Activated T-cell treated with anti-CD3 and anti-CD28 coated beads, Interleukin-2, amount 50 U/mL, for 72 hours (primary cell): ENCODE measurements at regions not wholly inside any gene's neighbourhood (a gene's known extent, or its start where the extent isn't known, plus 50 kb on each side); places are given as distances from the start of the nearest gene placed in this dataset.

Source experiments
- ATAC-seq, 2 donors: fragments of 150-1000 bp; cut with Tn5 transposase; replicated peaks in 1 of 2; 2 replicates each; pipeline ENCODE4 v1.10.0; 2021; ENCODE audit warnings: moderate library complexity in 2 of 2, mild to moderate bottlenecking in 1 of 2
- DNase-seq, 2 donors: peaks; one replicate each; pipeline ENCODE4 v3.0.0; 2021 to 2022; ENCODE audit warnings: mixed read lengths in 1 of 2
- H3K27ac Mint-ChIP-seq: one replicate; pipeline ENCODE4 v1.8.0; 2022; ENCODE audit warnings: mild to moderate bottlenecking, moderate library complexity, mixed read lengths
- H3K27me3 Mint-ChIP-seq: one replicate; pipeline ENCODE4 v1.8.0; 2022; ENCODE audit warnings: low read depth, mixed read lengths
- H3K36me3 Mint-ChIP-seq, 2 donors: one replicate each; pipeline ENCODE4 v1.8.0; 2022; ENCODE audit warnings: mixed read lengths in 2 of 2, mild to moderate bottlenecking in 1 of 2; ENCODE audit not compliant: insufficient read depth in 2 of 2
- H3K4me1 Mint-ChIP-seq: one replicate; pipeline ENCODE4 v1.8.0; 2022; ENCODE audit warnings: low read depth, mixed read lengths
- H3K4me3 Mint-ChIP-seq, 2 donors: one replicate each; pipeline ENCODE4 v1.8.0; 2022; ENCODE audit warnings: mild to moderate bottlenecking in 2 of 2, mixed read lengths in 2 of 2, moderate library complexity in 2 of 2
- H3K9me3 Mint-ChIP-seq, 2 donors: one replicate each; pipeline ENCODE4 v1.8.0; 2022; ENCODE audit warnings: mixed read lengths in 2 of 2

- ATAC-seq, result no peak
- Mint-ChIP-seq H3K4me3 (no peak overlapping the region), H3K27ac (no peak overlapping the region), H3K27me3 (peaks cover 43% of the 10 kb centered on the region), H3K36me3 (peaks cover 5 to 18% of the 10 kb centered on the region in 2 donors), H3K4me1 (no peaks in the 10 kb centered on the region), H3K9me3 (peaks cover 9 to 14% of the 10 kb centered on the region in 2 donors)
- DNase-seq, result no peak
These were observed 75.2 kb upstream of the GNAZ start for GRCh38 chr22:22995166-22995565.

- Mint-ChIP-seq H3K27ac (no peak overlapping the region), H3K27me3 (peaks cover 46% of the 10 kb centered on the region), H3K9me3 (peaks cover 9 to 14% of the 10 kb centered on the region in 2 donors), H3K4me1 (no peaks in the 10 kb centered on the region), H3K4me3 (no peak overlapping the region), H3K36me3 (peaks cover 5 to 18% of the 10 kb centered on the region in 2 donors)
- ATAC-seq (no peak), DNase-seq (no peak)
These were observed 73.6 kb upstream of the GNAZ start for GRCh38 chr22:22996511-22997261.

GRCh38 chr22:22997262-22997898 is 72.9 kb upstream of the GNAZ start:
- Mint-ChIP-seq H3K27ac (no peak overlapping the region), H3K27me3 (peaks cover 53% of the 10 kb centered on the region), H3K4me3 (no peak overlapping the region), H3K4me1 (no peaks in the 10 kb centered on the region), H3K9me3 (peaks cover 9 to 14% of the 10 kb centered on the region in 2 donors), H3K36me3 (peaks cover 5 to 18% of the 10 kb centered on the region in 2 donors)
- ATAC-seq (no peak), DNase-seq (no peak)

- Mint-ChIP-seq H3K4me3 (no peak overlapping the region), H3K36me3 (peaks cover 5 to 18% of the 10 kb centered on the region in 2 donors), H3K9me3 (peaks cover 9 to 14% of the 10 kb centered on the region in 2 donors), H3K27ac (no peak overlapping the region), H3K27me3 (peaks cover 55% of the 10 kb centered on the region), H3K4me1 (no peaks in the 10 kb centered on the region)
- ATAC-seq (no peak), DNase-seq (no peak)
These were observed 72.3 kb upstream of the GNAZ start for GRCh38 chr22:22997988-22998387.

- H3K27ac Mint-ChIP-seq, result no peak overlapping the region
- H3K36me3 Mint-ChIP-seq, result peaks cover 5 to 17% of the 10 kb centered on the region in 2 donors
- peaks cover 60% of the 10 kb centered on the region for H3K27me3 Mint-ChIP-seq
- ATAC-seq, result no peak
- H3K4me1 Mint-ChIP-seq, result no peaks in the 10 kb centered on the region
- H3K4me3 Mint-ChIP-seq, result no peak overlapping the region
- no peak for DNase-seq
- H3K9me3 Mint-ChIP-seq, result peaks cover 9 to 14% of the 10 kb centered on the region in 2 donors
These were observed 70.8 kb upstream of the GNAZ start for GRCh38 chr22:22999523-22999922.

- Mint-ChIP-seq H3K27me3 (peaks cover 61% of the 10 kb centered on the region), H3K4me3 (no peak overlapping the region), H3K36me3 (peaks cover 5 to 14% of the 10 kb centered on the region in 2 donors), H3K4me1 (no peaks in the 10 kb centered on the region), H3K9me3 (peaks cover 7 to 9% of the 10 kb centered on the region in 2 donors), H3K27ac (no peak overlapping the region)
- DNase-seq (no peak), ATAC-seq (no peak)
These were observed 69.5 kb upstream of the GNAZ start for GRCh38 chr22:23000657-23001347.

- ATAC-seq (no peak), DNase-seq (no peak)
- Mint-ChIP-seq H3K9me3 (peaks cover 6 to 9% of the 10 kb centered on the region in 2 donors), H3K4me1 (no peaks in the 10 kb centered on the region), H3K4me3 (no peak overlapping the region), H3K27ac (no peak overlapping the region), H3K36me3 (peaks cover 5 to 12% of the 10 kb centered on the region in 2 donors), H3K27me3 (peaks cover 61% of the 10 kb centered on the region)
These were observed 68.9 kb upstream of the GNAZ start for GRCh38 chr22:23001463-23001862.

- peaks cover 2 to 4% of the 10 kb centered on the region in 2 donors for H3K9me3 Mint-ChIP-seq
- H3K27me3 Mint-ChIP-seq, result peaks cover 68% of the 10 kb centered on the region
- no peak overlapping the region for H3K27ac Mint-ChIP-seq
These were observed 67.6 kb upstream of the GNAZ start for GRCh38 chr22:23002612-23003180.

GRCh38 chr22:23007823-23008222 is 62.5 kb upstream of the GNAZ start:
- H3K4me3 Mint-ChIP-seq, result no peak overlapping the region
- no peaks in the 10 kb centered on the region for H3K36me3 Mint-ChIP-seq
- ATAC-seq, result no peak
- peaks cover 65% of the 10 kb centered on the region for H3K27me3 Mint-ChIP-seq
- no peak for DNase-seq
- H3K27ac Mint-ChIP-seq, result no peak overlapping the region
- H3K4me1 Mint-ChIP-seq, result peaks cover 24% of the 10 kb centered on the region
- H3K9me3 Mint-ChIP-seq, result no peaks in the 10 kb centered on the region

More at GRCh38 chr22:23002612-23003180, 67.6 kb upstream of the GNAZ start:
- Mint-ChIP-seq H3K36me3 (peaks cover 0 to 5% of the 10 kb centered on the region in 2 donors), H3K4me3 (no peak overlapping the region), H3K4me1 (no peaks in the 10 kb centered on the region)
- DNase-seq (no peak), ATAC-seq (no peak)

GRCh38 chr22:23008896-23009295 is 61.4 kb upstream of the GNAZ start:
- Mint-ChIP-seq H3K36me3 (no peaks in the 10 kb centered on the region), H3K27ac (no peak overlapping the region), H3K9me3 (no peaks in the 10 kb centered on the region), H3K27me3 (peaks cover 63% of the 10 kb centered on the region), H3K4me1 (peaks cover 32% of the 10 kb centered on the region), H3K4me3 (no peak overlapping the region)
- DNase-seq (no peak), ATAC-seq (no peak)
